ENCODE measurements at regions not wholly inside any gene's neighbourhood (a gene's known extent, or its start where the extent isn't known, plus 50 kb on each side); places are given as distances from the start of the nearest gene placed in this dataset.
A peak's percentile ranks its signal among the peaks of the same experiment; 100 is the strongest.
"Not testable (repeated sequence)": the region's sequence is repeated elsewhere in the genome, so short reads cannot be mapped to it uniquely, and the experiment has no call there.

GRCh38 chr3:6747017-6747416 lies 113.9 kb upstream of the GRM7 start:
- no peak overlapping the region for H3K27ac Mint-ChIP-seq
- no peaks in the 10 kb centered on the region for H3K4me1 Mint-ChIP-seq
- TF ChIP-seq, protein P1, sequence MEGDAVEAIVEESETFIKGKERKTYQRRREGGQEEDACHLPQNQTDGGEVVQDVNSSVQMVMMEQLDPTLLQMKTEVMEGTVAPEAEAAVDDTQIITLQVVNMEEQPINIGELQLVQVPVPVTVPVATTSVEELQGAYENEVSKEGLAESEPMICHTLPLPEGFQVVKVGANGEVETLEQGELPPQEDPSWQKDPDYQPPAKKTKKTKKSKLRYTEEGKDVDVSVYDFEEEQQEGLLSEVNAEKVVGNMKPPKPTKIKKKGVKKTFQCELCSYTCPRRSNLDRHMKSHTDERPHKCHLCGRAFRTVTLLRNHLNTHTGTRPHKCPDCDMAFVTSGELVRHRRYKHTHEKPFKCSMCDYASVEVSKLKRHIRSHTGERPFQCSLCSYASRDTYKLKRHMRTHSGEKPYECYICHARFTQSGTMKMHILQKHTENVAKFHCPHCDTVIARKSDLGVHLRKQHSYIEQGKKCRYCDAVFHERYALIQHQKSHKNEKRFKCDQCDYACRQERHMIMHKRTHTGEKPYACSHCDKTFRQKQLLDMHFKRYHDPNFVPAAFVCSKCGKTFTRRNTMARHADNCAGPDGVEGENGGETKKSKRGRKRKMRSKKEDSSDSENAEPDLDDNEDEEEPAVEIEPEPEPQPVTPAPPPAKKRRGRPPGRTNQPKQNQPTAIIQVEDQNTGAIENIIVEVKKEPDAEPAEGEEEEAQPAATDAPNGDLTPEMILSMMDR (IDR thresholded peaks at IDR 0.05), result no peak
- H3K27me3 Mint-ChIP-seq (ENCODE audit: low read depth, poor library complexity), result peaks cover 4% of the 10 kb centered on the region
- no peaks in the 10 kb centered on the region for H3K36me3 Mint-ChIP-seq (ENCODE audit: low read depth)
- H3K4me3 Mint-ChIP-seq, result no peak overlapping the region
- no peaks in the 10 kb centered on the region for H3K9me3 Mint-ChIP-seq
- DNase-seq, result no peak

- Mint-ChIP-seq H3K27ac (no peak overlapping the region), H3K27me3 (ENCODE audit: low read depth, poor library complexity) (peaks cover 4% of the 10 kb centered on the region), H3K4me3 (no peak overlapping the region), H3K9me3 (peaks cover 15% of the 10 kb centered on the region), H3K36me3 (ENCODE audit: low read depth) (no peaks in the 10 kb centered on the region), H3K4me1 (no peaks in the 10 kb centered on the region)
- no peak for DNase-seq
- TF ChIP-seq, protein P1 (IDR thresholded peaks at IDR 0.05), result no peak
Observed at GRCh38 chr3:6750782-6751181, 110.1 kb upstream of the GRM7 start.

GRCh38 chr3:6753536-6753935 lies 107.4 kb upstream of the GRM7 start:
- Mint-ChIP-seq H3K27ac (no peak overlapping the region), H3K4me3 (no peak overlapping the region), H3K9me3 (peaks cover 15% of the 10 kb centered on the region), H3K27me3 (ENCODE audit: low read depth, poor library complexity) (no peaks in the 10 kb centered on the region), H3K4me1 (no peaks in the 10 kb centered on the region), H3K36me3 (ENCODE audit: low read depth) (no peaks in the 10 kb centered on the region)
- TF ChIP-seq, protein P1 (IDR thresholded peaks at IDR 0.05), result no peak
- DNase-seq, result no peak

DNA sequence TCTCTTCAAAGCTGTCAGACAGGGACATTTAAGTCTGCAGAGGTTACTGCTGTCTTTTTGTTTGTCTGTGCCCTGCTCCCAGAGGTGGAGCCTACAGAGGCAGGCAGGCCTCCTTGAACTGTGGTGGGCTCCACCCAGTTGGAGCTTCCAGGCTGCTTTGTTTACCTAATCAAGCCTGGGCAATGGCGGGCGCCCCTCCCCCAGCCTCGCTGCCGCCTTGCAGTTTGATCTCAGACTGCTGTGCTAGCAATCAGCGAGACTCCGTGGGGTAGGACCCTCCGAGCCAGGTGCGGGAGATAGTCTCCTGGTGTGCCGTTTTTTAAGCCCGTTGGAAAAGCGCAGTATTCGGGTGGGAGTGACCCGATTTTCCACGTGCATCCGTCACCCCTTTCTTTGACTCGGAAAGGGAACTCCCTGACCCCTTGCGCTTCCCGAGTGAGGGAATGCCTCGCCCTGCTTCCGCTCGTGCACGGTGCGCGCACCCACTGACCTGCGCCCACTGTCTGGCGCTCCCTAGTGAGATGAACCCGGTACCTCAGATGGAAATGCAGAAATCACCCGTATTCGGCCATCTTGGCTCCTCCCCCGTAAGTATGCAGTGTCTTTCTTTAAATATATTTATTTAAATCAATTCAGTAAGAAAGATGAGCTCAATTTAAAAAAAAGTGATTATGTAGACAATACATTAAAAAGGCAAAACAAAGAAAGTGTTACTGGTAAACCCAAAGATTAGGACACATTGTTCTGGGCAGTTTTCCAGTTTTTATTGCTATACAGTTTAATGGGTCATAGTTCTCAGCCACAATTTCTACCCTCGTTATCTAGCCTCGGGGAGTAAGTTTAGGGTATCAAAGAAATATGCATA lies 91.2 kb upstream of the GRM7 start:
- H3K27ac Mint-ChIP-seq, result peak overlapping the region; percentile 36
- H3K9me3 Mint-ChIP-seq, result peaks cover 20% of the 10 kb centered on the region
- H3K36me3 Mint-ChIP-seq (ENCODE audit: low read depth); DNase-seq; H3K27me3 Mint-ChIP-seq (ENCODE audit: low read depth, poor library complexity): not testable (repeated sequence)
- H3K4me3 Mint-ChIP-seq, result peak overlapping the region; percentile 63
- H3K4me1 Mint-ChIP-seq, result peaks cover 11% of the 10 kb centered on the region

GRCh38 chr3:6770397-6770690 lies 90.6 kb upstream of the GRM7 start:
- Mint-ChIP-seq H3K36me3 (ENCODE audit: low read depth) (no peaks in the 10 kb centered on the region), H3K27ac (peak overlapping the region; percentile 57), H3K4me3 (no peak overlapping the region), H3K4me1 (peaks cover 11% of the 10 kb centered on the region), H3K9me3 (peaks cover 20% of the 10 kb centered on the region), H3K27me3 (ENCODE audit: low read depth, poor library complexity) (no peaks in the 10 kb centered on the region)
- DNase-seq, result no peak
- TF ChIP-seq, protein P1 (IDR thresholded peaks at IDR 0.05), result no peak

DNA sequence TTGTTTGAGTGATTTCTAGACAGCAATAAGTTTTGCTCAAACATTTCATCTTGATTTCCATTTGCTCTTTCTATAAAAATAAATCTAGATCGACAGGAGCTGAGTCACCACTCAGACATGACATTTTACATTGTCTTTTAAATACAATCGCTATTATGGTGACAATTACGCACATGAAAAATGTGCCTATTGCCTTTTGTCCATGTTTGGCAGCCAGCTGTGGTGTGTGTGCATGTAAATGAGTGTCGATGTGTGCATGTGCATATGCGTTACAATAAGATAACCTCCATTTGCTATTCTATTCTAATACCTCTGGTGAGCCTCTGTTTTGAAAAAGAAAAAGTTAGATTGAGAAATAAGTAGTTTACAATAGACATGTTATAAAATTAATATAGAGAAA lies 89.7 kb upstream of the GRM7 start:
- no peak for DNase-seq
- no peak overlapping the region for H3K4me3 Mint-ChIP-seq
- no peaks in the 10 kb centered on the region for H3K36me3 Mint-ChIP-seq (ENCODE audit: low read depth)
- H3K9me3 Mint-ChIP-seq, result peaks cover 13% of the 10 kb centered on the region
- peaks cover 11% of the 10 kb centered on the region for H3K4me1 Mint-ChIP-seq
- H3K27ac Mint-ChIP-seq, result no peak overlapping the region
- H3K27me3 Mint-ChIP-seq (ENCODE audit: low read depth, poor library complexity), result no peaks in the 10 kb centered on the region
- TF ChIP-seq, protein P1 (IDR thresholded peaks at IDR 0.05), result no peak

Data from nephron progenitor cell (in vitro differentiated cells).